IMR-90 (cell line): ENCODE measurements at regions not wholly inside any gene's neighbourhood (a gene's known extent, or its start where the extent isn't known, plus 50 kb on each side); places are given as distances from the start of the nearest gene placed in this dataset.

Source experiments
- ATAC-seq: fragments of 200-7000 bp; cut with Tn5 transposase; 2 replicates; pipeline ENCODE4 v1.9.1; 2020; ENCODE audit warnings: low read depth, mild to moderate bottlenecking, moderate library complexity
- BruUV-seq: library from RNA; stranded (reverse); fragments of 400-500 nt; replicated peaks from 2 replicates; lab custom pipeline; 2021; lab: Mats Ljungman, UMichigan
- CTCF ChIA-PET: fragments of 300-600 bp; formaldehyde crosslinking; extraction: SDS; loops from one replicate; lab custom pipeline; 2021; ENCODE audit warnings: antibody characterized with exemption; lab: Yijun Ruan, JAX
- POLR2A ChIA-PET: fragments of 300-600 bp; sonication (Branson Sonifier 250); formaldehyde crosslinking; loops from one replicate; lab custom pipeline; 2022; ENCODE audit warnings: antibody characterized with exemption; ENCODE audit not compliant: unreplicated experiment; lab: Charles Lee
- DNase-seq: peaks from one replicate; pipeline ENCODE4 v3.0.0; 2013
- H2AFZ ChIP-seq: replicated peaks from 2 replicates; pipeline ENCODE3; 2013; ENCODE audit warnings: low read length, mild to moderate bottlenecking; ENCODE audit not compliant: poor library complexity
- H2AK5ac ChIP-seq: 2 replicates; pipeline ENCODE4 v1.6.1; 2013; ENCODE audit warnings: low read depth, low read length, inconsistent platforms
- H2AK9ac ChIP-seq: replicated peaks from 2 replicates; pipeline ENCODE3; 2013; ENCODE audit warnings: mild to moderate bottlenecking, low read depth, low read length, moderate library complexity; ENCODE audit not compliant: poor library complexity
- H2BK120ac ChIP-seq: 2 replicates; pipeline ENCODE4 v1.6.1; 2013; ENCODE audit warnings: low read depth, low read length, inconsistent platforms
- H2BK15ac ChIP-seq: 3 replicates; pipeline ENCODE4 v1.6.1; 2013; ENCODE audit warnings: low read depth, low read length, inconsistent platforms
- H2BK20ac ChIP-seq: 2 replicates; pipeline ENCODE4 v1.6.1; 2013; ENCODE audit warnings: low read depth, mild to moderate bottlenecking, inconsistent platforms, low read length, moderate library complexity
- H2BK5ac ChIP-seq: 2 replicates; pipeline ENCODE4 v1.6.1; 2013; ENCODE audit warnings: mild to moderate bottlenecking, low read depth, low read length, inconsistent platforms; ENCODE audit not compliant: poor library complexity, severe bottlenecking
- H3K14ac ChIP-seq: replicated peaks from 2 replicates; pipeline ENCODE4 v1.6.1; 2013; ENCODE audit warnings: low read depth, low read length, inconsistent platforms
- H3K18ac ChIP-seq: 2 replicates; pipeline ENCODE4 v1.6.1; 2013; ENCODE audit warnings: low read depth, low read length, control low read depth
- H3K23ac ChIP-seq: 2 replicates; pipeline ENCODE4 v1.6.1; 2013; ENCODE audit warnings: low read depth, low read length, inconsistent platforms
- H3K27ac ChIP-seq: 2 replicates; pipeline ENCODE4 v1.5.1; 2013; ENCODE audit warnings: mild to moderate bottlenecking, control low read depth, low read length; ENCODE audit not compliant: insufficient read depth
- H3K27me3 ChIP-seq: 2 replicates; pipeline ENCODE4 v1.6.1; 2013; ENCODE audit warnings: low read length; ENCODE audit not compliant: control insufficient read depth, insufficient read depth
- H3K36me3 ChIP-seq: 2 replicates; pipeline ENCODE4 v1.6.1; 2013; ENCODE audit warnings: low read length, mixed read lengths; ENCODE audit not compliant: control insufficient read depth, insufficient read depth
- H3K4ac ChIP-seq: 2 replicates; pipeline ENCODE4 v1.6.1; 2013; ENCODE audit warnings: low read depth, low read length, inconsistent platforms
- H3K4me1 ChIP-seq: 2 replicates; pipeline ENCODE4 v1.6.1; 2013; ENCODE audit warnings: low read length, mixed read lengths; ENCODE audit not compliant: control insufficient read depth, insufficient read depth
- H3K4me2 ChIP-seq: 2 replicates; pipeline ENCODE4 v1.6.1; 2013; ENCODE audit warnings: low read depth, mild to moderate bottlenecking, control low read depth, low read length, moderate library complexity
- H3K4me3 ChIP-seq: 2 replicates; pipeline ENCODE4 v1.5.1; 2013; ENCODE audit warnings: low read depth, mild to moderate bottlenecking, control low read depth, low read length, moderate library complexity; ENCODE audit not compliant: insufficient read depth
- H3K56ac ChIP-seq: 2 replicates; pipeline ENCODE4 v1.6.1; 2013; ENCODE audit warnings: low read length, inconsistent platforms; ENCODE audit not compliant: insufficient read depth; ENCODE audit errors: extremely low read depth
- H3K79me1 ChIP-seq, 2 experiments: 2 replicates each; pipeline ENCODE4 v1.6.1; 2013; ENCODE audit warnings: low read length in 2 of 2, inconsistent platforms in 1 of 2, low read depth in 1 of 2
- H3K9ac ChIP-seq: 2 replicates; pipeline ENCODE4 v1.6.1; 2013; ENCODE audit warnings: low read depth, low read length, control low read depth
- H3K9me1 ChIP-seq: 2 replicates; pipeline ENCODE4 v1.6.1; 2013; ENCODE audit warnings: low read length, inconsistent platforms; ENCODE audit not compliant: insufficient read depth
- H3K9me3 ChIP-seq: 2 replicates; pipeline ENCODE4 v1.6.1; 2013; ENCODE audit warnings: low read length; ENCODE audit not compliant: control insufficient read depth, insufficient read depth
- H4K20me1 ChIP-seq: 2 replicates; pipeline ENCODE4 v1.6.1; 2013; ENCODE audit warnings: low read length, inconsistent platforms; ENCODE audit not compliant: insufficient read depth
- H4K5ac ChIP-seq: 2 replicates; pipeline ENCODE4 v1.6.1; 2013; ENCODE audit warnings: mild to moderate bottlenecking, low read depth, low read length, control low read depth
- H4K8ac ChIP-seq, 2 experiments: 2 replicates each; pipeline ENCODE4 v1.6.1; 2013; ENCODE audit warnings: low read depth in 2 of 2, low read length in 2 of 2, control low read depth in 1 of 2, inconsistent platforms in 1 of 2
- H4K91ac ChIP-seq: 2 replicates; pipeline ENCODE4 v1.6.1; 2013; ENCODE audit warnings: low read depth, low read length, inconsistent platforms; ENCODE audit not compliant: insufficient read depth
- BHLHE40 ChIP-seq: fragments of 150-350 bp; IDR thresholded peaks from 2 replicates; pipeline ENCODE4 v1.6.1; 2016; ENCODE audit warnings: mild to moderate bottlenecking, low read depth, low read length
- CEBPB ChIP-seq: IDR thresholded peaks from 2 replicates; pipeline ENCODE4 v1.6.1; 2012; ENCODE audit warnings: low read depth, low read length, improper control_type of control experiment
- CHD1 ChIP-seq: IDR thresholded peaks from 2 replicates; pipeline ENCODE4 v1.6.1; 2012; ENCODE audit warnings: low read depth, low read length, improper control_type of control experiment
- FOS ChIP-seq: fragments of 150-350 bp; IDR thresholded peaks from 2 replicates; pipeline ENCODE4 v1.6.1; 2016; ENCODE audit warnings: low read depth, low read length
- MAFK ChIP-seq: IDR thresholded peaks from 2 replicates; pipeline ENCODE4 v1.6.1; 2012; ENCODE audit warnings: low read depth, low read length, improper control_type of control experiment
- MAZ ChIP-seq: IDR thresholded peaks from 2 replicates; pipeline ENCODE4 v1.6.1; 2012; ENCODE audit warnings: low read depth, mild to moderate bottlenecking, low read length, improper control_type of control experiment, moderate library complexity, borderline replicate concordance
- MXI1 ChIP-seq: IDR thresholded peaks from 2 replicates; pipeline ENCODE4 v1.6.1; 2012; ENCODE audit warnings: low read depth, mild to moderate bottlenecking, low read length, moderate library complexity, borderline replicate concordance
- NFE2L2 ChIP-seq: fragments of 150-350 bp; IDR thresholded peaks from 2 replicates; pipeline ENCODE4 v1.6.1; 2016; ENCODE audit warnings: low read depth, mild to moderate bottlenecking, low read length
- POLR2A ChIP-seq: IDR thresholded peaks from 2 replicates; pipeline ENCODE4 v1.6.1; 2012; ENCODE audit warnings: mild to moderate bottlenecking, low read depth, low read length
- RAD21 ChIP-seq: IDR thresholded peaks from 2 replicates; pipeline ENCODE4 v1.6.1; 2012; ENCODE audit warnings: low read length, improper control_type of control experiment
- RCOR1 ChIP-seq: IDR thresholded peaks from 2 replicates; pipeline ENCODE4 v1.6.1; 2012; ENCODE audit warnings: mild to moderate bottlenecking, low read length, improper control_type of control experiment; ENCODE audit not compliant: insufficient replicate concordance
- RFX5 ChIP-seq: IDR thresholded peaks from 2 replicates; pipeline ENCODE4 v1.8.0; 2012; ENCODE audit warnings: low read depth, mild to moderate bottlenecking, low read length, moderate library complexity
- SMC3 ChIP-seq: fragments of 150-350 bp; IDR thresholded peaks from 2 replicates; pipeline ENCODE4 v1.6.1; 2016; ENCODE audit warnings: low read depth, mild to moderate bottlenecking, antibody characterized with exemption, low read length, moderate library complexity
- USF2 ChIP-seq: fragments of 150-350 bp; IDR thresholded peaks from 2 replicates; pipeline ENCODE4 v1.6.1; 2017; ENCODE audit warnings: mild to moderate bottlenecking, antibody characterized with exemption, low read length, low read depth
- WGBS, 2 experiments: methylation state at CpG; one replicate each; pipeline versions ENCODE4 v1.1.5 to v1.1.7; 2013; ENCODE audit warnings: missing lambda C conversion rate in 2 of 2; ENCODE audit not compliant: insufficient read length in 1 of 2; ENCODE audit errors: extremely low coverage in 2 of 2; 5-methylcytosine and 5-hydroxymethylcytosine counted together
- dilution Hi-C: fragments of 300-500 bp; cut with HindIII; formaldehyde crosslinking; loops from one replicate; pipeline ENCODE4 v1.14.3; 2018; ENCODE audit warnings: low sequenced_read_pairs; ENCODE audit not compliant: unreplicated experiment
- in situ Hi-C: fragments of 300-500 bp; cut with MboI; formaldehyde crosslinking; loops from 3 replicates; pipeline ENCODE4 v1.14.3; 2019; ENCODE audit warnings: low sequenced_read_pairs, inconsistent platforms, mixed read lengths
- intact Hi-C: fragments of 100-400 bp; cut with micrococcal nuclease; formaldehyde crosslinking; loops from 2 replicates; pipeline ENCODE4 v1.10.0; 2022
- TF ChIP-seq, protein P1 (sequence below): fragments of 150-350 bp; IDR thresholded peaks from 2 replicates; pipeline ENCODE4 v1.6.1; 2016; ENCODE audit warnings: low read depth, mild to moderate bottlenecking, low read length, moderate library complexity, borderline replicate concordance
- TF ChIP-seq, protein P2 (sequence below): conservative IDR thresholded peaks from 2 replicates; pipeline ENCODE4 v1.5.1; 2012; ENCODE audit warnings: mild to moderate bottlenecking, low read depth, low read length, improper control_type of control experiment

DNA sequence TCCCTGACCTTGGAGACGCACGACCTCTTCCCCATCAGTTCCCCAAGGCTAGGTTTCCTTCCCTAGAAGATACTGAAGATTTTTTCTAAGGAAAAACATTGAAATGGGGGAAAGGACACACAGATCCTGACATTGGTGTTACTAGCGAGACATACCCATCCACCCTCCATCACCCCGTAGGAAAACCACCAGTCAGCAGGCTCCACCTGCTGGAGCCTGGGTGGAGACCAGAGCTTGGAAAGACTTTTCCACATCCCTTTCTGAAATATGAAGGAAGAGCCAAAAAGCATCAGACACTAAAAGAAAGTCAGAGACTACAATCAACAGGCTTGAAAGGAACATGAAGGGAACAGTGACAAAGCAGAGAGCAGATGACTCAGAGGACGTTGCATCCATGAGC, 638.0 kb downstream of the IRX1 start:
- H3K36me3 ChIP-seq, result no peaks in the 10 kb centered on the region
- no peak overlapping the region for H2AK5ac ChIP-seq
- no peak overlapping the region for H3K18ac ChIP-seq
- H2AK9ac ChIP-seq, result no peak overlapping the region
- POLR2A ChIA-PET, result no interaction called here
- no peak overlapping the region for H4K91ac ChIP-seq
- H2BK15ac ChIP-seq, result no peak overlapping the region
- no peak overlapping the region for H3K4me3 ChIP-seq
- H2BK5ac ChIP-seq, result no peak overlapping the region
- BruUV-seq, result no TSS peak
- DNase-seq (no peak), ATAC-seq (no peak)
- H4K20me1 ChIP-seq, result no peaks in the 10 kb centered on the region
- no peaks in the 10 kb centered on the region for H3K79me1 ChIP-seq
- H3K56ac ChIP-seq, result no peak overlapping the region
- intact Hi-C loops, result no loop called here
- H4K8ac ChIP-seq, result no peak overlapping the region
- H3K23ac ChIP-seq, result no peak overlapping the region
- no peak overlapping the region for H2AFZ ChIP-seq
- no peak overlapping the region for H3K14ac ChIP-seq
- dilution Hi-C loops, result no loop called here
- in situ Hi-C loops, result no loop called here
- H3K9me3 ChIP-seq, result peaks cover 23% of the 10 kb centered on the region
- no peaks in the 10 kb centered on the region for H3K27me3 ChIP-seq
- no peaks in the 10 kb centered on the region for H3K9me1 ChIP-seq
- no peak overlapping the region for H2BK120ac ChIP-seq
- no peak overlapping the region for H4K5ac ChIP-seq
- no CpG with 5 or more reads among the region's 5 CpGs for WGBS, 2 experiments
- no peak overlapping the region for H3K9ac ChIP-seq
- TF ChIP-seq MAFK (no peak), USF2 (no peak), BHLHE40 (no peak), POLR2A (no peak), CEBPB (no peak), RCOR1 (no peak), CHD1 (no peak), MAZ (no peak), RAD21 (no peak), MXI1 (no peak), SMC3 (no peak), NFE2L2 (no peak), FOS (no peak), RFX5 (no peak)
- TF ChIP-seq, protein P1, sequence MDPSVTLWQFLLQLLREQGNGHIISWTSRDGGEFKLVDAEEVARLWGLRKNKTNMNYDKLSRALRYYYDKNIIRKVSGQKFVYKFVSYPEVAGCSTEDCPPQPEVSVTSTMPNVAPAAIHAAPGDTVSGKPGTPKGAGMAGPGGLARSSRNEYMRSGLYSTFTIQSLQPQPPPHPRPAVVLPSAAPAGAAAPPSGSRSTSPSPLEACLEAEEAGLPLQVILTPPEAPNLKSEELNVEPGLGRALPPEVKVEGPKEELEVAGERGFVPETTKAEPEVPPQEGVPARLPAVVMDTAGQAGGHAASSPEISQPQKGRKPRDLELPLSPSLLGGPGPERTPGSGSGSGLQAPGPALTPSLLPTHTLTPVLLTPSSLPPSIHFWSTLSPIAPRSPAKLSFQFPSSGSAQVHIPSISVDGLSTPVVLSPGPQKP, result no peak
- TF ChIP-seq, protein P2, sequence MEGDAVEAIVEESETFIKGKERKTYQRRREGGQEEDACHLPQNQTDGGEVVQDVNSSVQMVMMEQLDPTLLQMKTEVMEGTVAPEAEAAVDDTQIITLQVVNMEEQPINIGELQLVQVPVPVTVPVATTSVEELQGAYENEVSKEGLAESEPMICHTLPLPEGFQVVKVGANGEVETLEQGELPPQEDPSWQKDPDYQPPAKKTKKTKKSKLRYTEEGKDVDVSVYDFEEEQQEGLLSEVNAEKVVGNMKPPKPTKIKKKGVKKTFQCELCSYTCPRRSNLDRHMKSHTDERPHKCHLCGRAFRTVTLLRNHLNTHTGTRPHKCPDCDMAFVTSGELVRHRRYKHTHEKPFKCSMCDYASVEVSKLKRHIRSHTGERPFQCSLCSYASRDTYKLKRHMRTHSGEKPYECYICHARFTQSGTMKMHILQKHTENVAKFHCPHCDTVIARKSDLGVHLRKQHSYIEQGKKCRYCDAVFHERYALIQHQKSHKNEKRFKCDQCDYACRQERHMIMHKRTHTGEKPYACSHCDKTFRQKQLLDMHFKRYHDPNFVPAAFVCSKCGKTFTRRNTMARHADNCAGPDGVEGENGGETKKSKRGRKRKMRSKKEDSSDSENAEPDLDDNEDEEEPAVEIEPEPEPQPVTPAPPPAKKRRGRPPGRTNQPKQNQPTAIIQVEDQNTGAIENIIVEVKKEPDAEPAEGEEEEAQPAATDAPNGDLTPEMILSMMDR, result no peak
- no peak overlapping the region for H3K4me2 ChIP-seq
- H3K27ac ChIP-seq, result no peak overlapping the region
- no peak overlapping the region for H3K4ac ChIP-seq
- CTCF ChIA-PET, result no interaction called here
- H2BK20ac ChIP-seq, result no peak overlapping the region
- H3K4me1 ChIP-seq, result no peaks in the 10 kb centered on the region
